HCT116 (cell line): ENCODE measurements at regions not wholly inside any gene's neighbourhood (a gene's known extent, or its start where the extent isn't known, plus 50 kb on each side); places are given as distances from the start of the nearest gene placed in this dataset.

Experiments
- ATAC-seq: fragments of 200-7000 bp; cut with Tn5 transposase; 2 replicates; pipeline ENCODE4 v1.9.1; 2020; ENCODE audit warnings: mild to moderate bottlenecking, moderate library complexity
- BruUV-seq: library from RNA; stranded (reverse); fragments of 400-500 nt; replicated peaks from 2 replicates; lab custom pipeline; 2021; lab: Mats Ljungman, UMichigan
- CTCF ChIA-PET: fragments of 300-600 bp; sonication (Branson Sonifier 250); formaldehyde crosslinking; loops from one replicate; lab custom pipeline; 2021; ENCODE audit warnings: antibody characterized with exemption; lab: Charles Lee
- POLR2A ChIA-PET: fragments of 300-600, 350-600 bp; sonication (Branson Sonifier 250); formaldehyde crosslinking; loops from one replicate; lab custom pipeline; 2021; ENCODE audit warnings: antibody characterized with exemption; lab: Charles Lee
- RAD21 ChIA-PET, 2 experiments: fragments of 300-600 bp; sonication (Branson Sonifier 250); formaldehyde crosslinking; loops; one replicate each; lab custom pipeline; 2023; ENCODE audit warnings: low total read pairs in 2 of 2; ENCODE audit not compliant: uncharacterized antibody in 2 of 2, unreplicated experiment in 2 of 2, low non-redundant PET in 1 of 2; lab: Charles Lee
- DNase-seq: peaks from one replicate; pipeline ENCODE4 v3.0.0-alpha.2; 2010; ENCODE audit warnings: low read depth, low spot score
- H2AFZ ChIP-seq: fragments of 200-600 bp; shearing (Covaris generic), sonication (generic); 2 replicates; pipeline ENCODE4 v1.6.1; 2017; ENCODE audit warnings: low read depth, mixed run types, mixed read lengths, antibody characterized with exemption, low read length; ENCODE audit not compliant: poor library complexity, severe bottlenecking
- H3K27ac ChIP-seq: 2 replicates; pipeline ENCODE4 v1.5.1; 2012; ENCODE audit warnings: low read depth, low read length
- H3K27me3 ChIP-seq: fragments of 200-600 bp; sonication (generic); 2 replicates; pipeline ENCODE4 v1.6.1; 2016; ENCODE audit warnings: mixed run types, low read length, mixed read lengths; ENCODE audit not compliant: insufficient read depth
- H3K36me3 ChIP-seq, 2 experiments: fragments of 200-500 bp in 1 of 2; fragments of 200-600 bp in 1 of 2; sonication (Bioruptor generic) in 1 of 2; sonication (generic) in 1 of 2; 2 replicates each; pipeline versions ENCODE4 v1.5.1 to v1.6.1; 2014 to 2016; ENCODE audit warnings: low read length in 2 of 2, inconsistent platforms in 1 of 2, mixed read lengths in 1 of 2, mixed run types in 1 of 2; ENCODE audit not compliant: insufficient read depth in 2 of 2, control insufficient read depth in 1 of 2
- H3K4me1 ChIP-seq, 2 experiments: fragments of 200-600 bp in 1 of 2; sonication (generic) in 1 of 2; 2 replicates each; pipeline versions ENCODE4 v1.5.1 to v1.6.1; 2012 to 2017; ENCODE audit warnings: low read length in 2 of 2, inconsistent platforms in 1 of 2, mild to moderate bottlenecking in 1 of 2, mixed read lengths in 1 of 2, mixed run types in 1 of 2, moderate library complexity in 1 of 2; ENCODE audit not compliant: insufficient read depth in 2 of 2, control insufficient read depth in 1 of 2
- H3K4me2 ChIP-seq: fragments of 200-600 bp; sonication (generic); 2 replicates; pipeline ENCODE4 v1.6.1; 2017; ENCODE audit warnings: mixed run types, low read length, mixed read lengths
- H3K4me3 ChIP-seq, 2 experiments: fragments of 200-600 bp in 1 of 2; sonication (generic) in 1 of 2; replicated peaks in 1 of 2; 2 replicates each; pipeline ENCODE4 v1.5.1; 2011 to 2016; ENCODE audit warnings: low read length in 2 of 2, control low read depth in 1 of 2, low read depth in 1 of 2, mild to moderate bottlenecking in 1 of 2, mixed read lengths in 1 of 2, mixed run types in 1 of 2
- H3K79me2 ChIP-seq: fragments of 200-600 bp; sonication (generic); 2 replicates; pipeline ENCODE4 v1.6.1; 2017; ENCODE audit warnings: mild to moderate bottlenecking, mixed run types, low read length, moderate library complexity, mixed read lengths; ENCODE audit not compliant: insufficient read depth
- H3K9ac ChIP-seq: fragments of 200-600 bp; sonication (generic); 2 replicates; pipeline ENCODE4 v1.6.1; 2016; ENCODE audit warnings: low read length, mixed read lengths
- H3K9me2 ChIP-seq: fragments of 200-600 bp; sonication (generic), shearing (Covaris generic); 2 replicates; pipeline ENCODE4 v1.6.1; 2017; ENCODE audit warnings: mixed run types, mild to moderate bottlenecking, moderate library complexity; ENCODE audit not compliant: insufficient read depth
- H3K9me3 ChIP-seq, 2 experiments: fragments of 200-500 bp in 1 of 2; fragments of 200-600 bp in 1 of 2; sonication (Bioruptor generic) in 1 of 2; sonication (generic) in 1 of 2; 2 replicates each; pipeline ENCODE4 v1.6.1; 2014 to 2017; ENCODE audit warnings: low read length in 2 of 2, mixed read lengths in 2 of 2, inconsistent platforms in 1 of 2, low read depth in 1 of 2, mild to moderate bottlenecking in 1 of 2, mixed run types in 1 of 2, moderate library complexity in 1 of 2; ENCODE audit not compliant: control insufficient read depth in 1 of 2, insufficient read depth in 1 of 2
- H4K20me1 ChIP-seq: fragments of 200-600 bp; sonication (generic), shearing (Covaris generic); 2 replicates; pipeline ENCODE4 v1.6.1; 2017; ENCODE audit warnings: mixed run types, mild to moderate bottlenecking, moderate library complexity; ENCODE audit not compliant: insufficient read depth
- ATF3 ChIP-seq: IDR thresholded peaks from 2 replicates; pipeline ENCODE4 v1.6.1; 2012
- ELF1 ChIP-seq: IDR thresholded peaks from 2 replicates; pipeline ENCODE4 v1.6.1; 2012; ENCODE audit warnings: low read depth, borderline replicate concordance
- EZH2 ChIP-seq: fragments of 200-600 bp; sonication (generic); IDR thresholded peaks from 2 replicates; pipeline ENCODE4 v1.6.1; 2017; ENCODE audit warnings: antibody characterized with exemption, mixed run types
- FOSL1 ChIP-seq: IDR thresholded peaks from 2 replicates; pipeline ENCODE4 v1.6.1; 2012; ENCODE audit warnings: low read depth
- MAX ChIP-seq: IDR thresholded peaks from 2 replicates; pipeline ENCODE4 v1.6.1; 2012
- POLR2AphosphoS5 ChIP-seq: IDR thresholded peaks from 2 replicates; pipeline ENCODE4 v1.6.1; 2011; ENCODE audit warnings: mild to moderate bottlenecking, low read depth, low read length, moderate library complexity
- SIN3A ChIP-seq: IDR thresholded peaks from 2 replicates; pipeline ENCODE4 v1.6.1; 2012; ENCODE audit warnings: low read depth
- TCF7L2 ChIP-seq: IDR thresholded peaks from 2 replicates; pipeline ENCODE4 v1.7.0; 2011; ENCODE audit warnings: borderline replicate concordance, inconsistent platforms; ENCODE audit not compliant: insufficient read depth, insufficient read length; ENCODE audit errors: extremely low read depth
- YY1 ChIP-seq: IDR thresholded peaks from 2 replicates; pipeline ENCODE4 v1.6.1; 2011; ENCODE audit warnings: low read length, low read depth, moderate library complexity, mild to moderate bottlenecking; ENCODE audit not compliant: insufficient replicate concordance; ENCODE audit errors: extremely low read depth
- intact Hi-C: fragments of 100-400 bp; cut with micrococcal nuclease; formaldehyde crosslinking; loops from 2 replicates; pipeline ENCODE4 v1.10.0; 2022

GRCh38 chr1:58887059-58887458, 103.2 kb upstream of the JUN start:
- TF ChIP-seq ELF1 = no peak
- TF ChIP-seq FOSL1 = no peak
- TF ChIP-seq POLR2AphosphoS5 = no peak
- TF ChIP-seq YY1 = no peak
- TF ChIP-seq MAX = no peak
- no peak for TF ChIP-seq SIN3A
- no peak for TF ChIP-seq ATF3
- no peak for TF ChIP-seq EZH2
- no peak overlapping the region for H3K27ac ChIP-seq
- no peak overlapping the region for H3K4me3 ChIP-seq
- H4K20me1 ChIP-seq = no peaks in the 10 kb centered on the region
- ATAC-seq (no peak), DNase-seq (no peak)
- POLR2A ChIA-PET = no interaction called here
- intact Hi-C loops = loop anchor here (10.0 kb wide), 1 partner anchor 408 kb away; the partner anchor contains the start of gene FGGY
- H3K4me2 ChIP-seq = no peak overlapping the region
- H3K9me2 ChIP-seq = no peaks in the 10 kb centered on the region
- no peaks in the 10 kb centered on the region for H3K36me3 ChIP-seq
- no peaks in the 10 kb centered on the region for H3K9me3 ChIP-seq
- H3K27me3 ChIP-seq = no peaks in the 10 kb centered on the region
- H3K79me2 ChIP-seq = no peaks in the 10 kb centered on the region
- no peak overlapping the region for H2AFZ ChIP-seq
- H3K4me1 ChIP-seq = peaks cover 35 to 37% of the 10 kb centered on the region in 2 experiments
- RAD21 ChIA-PET = no interaction called here
- no peak overlapping the region for H3K9ac ChIP-seq
- CTCF ChIA-PET = no interaction called here
- BruUV-seq = no TSS peak

GRCh38 chr1:58888833-58889232, 105.0 kb upstream of the JUN start:
- ATAC-seq = no peak

More at GRCh38 chr1:58888833-58889232, 105.0 kb upstream of the JUN start:
- DNase-seq = no peak
- Histone ChIP-seq H3K4me3 (no peak overlapping the region), H3K27me3 (no peaks in the 10 kb centered on the region), H3K27ac (no peak overlapping the region), H3K36me3 (no peaks in the 10 kb centered on the region), H3K9ac (no peak overlapping the region), H3K9me3 (no peaks in the 10 kb centered on the region), H3K4me2 (no peak overlapping the region), H4K20me1 (no peaks in the 10 kb centered on the region), H2AFZ (no peak overlapping the region), H3K79me2 (no peaks in the 10 kb centered on the region), H3K9me2 (no peaks in the 10 kb centered on the region), H3K4me1 (peaks cover 17 to 19% of the 10 kb centered on the region in 2 experiments; a peak in 3 of 4 replicates)
- ChIA-PET RAD21 (no interaction called here), CTCF (no interaction called here), POLR2A (no interaction called here)
- no TSS peak for BruUV-seq
- no peak for TF ChIP-seq TCF7L2
- no peak for TF ChIP-seq FOSL1
- intact Hi-C loops = loop anchor here (10.0 kb wide), 1 partner anchor 406 kb away; the partner anchor contains the start of gene FGGY
